ENCODE measurements at regions not wholly inside any gene's neighbourhood (a gene's known extent, or its start where the extent isn't known, plus 50 kb on each side); places are given as distances from the start of the nearest gene placed in this dataset.

DNA sequence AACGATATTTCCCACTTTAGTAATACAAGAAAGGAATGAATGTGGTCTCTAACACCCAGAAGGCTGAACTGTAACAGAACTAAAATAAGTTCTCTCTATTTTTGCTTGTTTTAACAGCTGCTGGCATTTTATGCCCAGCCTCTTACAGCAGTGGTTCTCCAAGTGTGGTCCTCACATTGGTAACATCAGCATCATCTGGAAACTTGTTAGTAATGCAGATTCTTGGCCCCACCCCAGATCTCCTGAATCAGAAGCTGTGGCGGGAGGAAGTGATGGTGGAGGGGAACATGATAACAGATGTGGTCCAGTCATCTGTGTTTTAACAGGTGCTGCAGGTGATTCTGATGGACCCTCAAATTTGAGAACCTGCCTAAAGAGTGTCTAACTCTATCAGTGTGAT is 170.1 kb downstream of the TMEM26 start:
- DNase-seq (no peak), ATAC-seq (ENCODE audit: low read depth) (no peak)
- Histone ChIP-seq H3K9ac (ENCODE audit: low read length) (no peak overlapping the region), H2AFZ (ENCODE audit: insufficient read depth, low read depth, low read length, poor library complexity, severe bottlenecking) (no peak overlapping the region), H3K4me1 (ENCODE audit: control insufficient read depth in 2 of 2, insufficient read depth in 2 of 2, low read length in 2 of 2) (peaks cover 20 to 25% of the 10 kb centered on the region in 2 donors), H3K4me2 (replicated peaks; ENCODE audit: low read depth, low read length, poor library complexity, severe bottlenecking) (no peak overlapping the region), H3K4me3 (ENCODE audit: control extremely low read depth in 1 of 5, extremely low read depth in 1 of 5, insufficient read depth in 1 of 5, low read depth in 2 of 5, low read length in 4 of 5) (no peak overlapping the region), H3K36me3 (replicated peaks in 1 of 2; ENCODE audit: control extremely low read depth in 1 of 2, control insufficient read depth in 1 of 2, extremely low read depth in 1 of 2, insufficient read depth in 2 of 2, low read length in 1 of 2) (no peaks in the 10 kb centered on the region), H3K9me3 (ENCODE audit: control extremely low read depth in 1 of 3, control insufficient read depth in 2 of 3, insufficient read depth in 1 of 3, low read length in 2 of 3) (peaks cover 0 to 3% (median 0%) of the 10 kb centered on the region in 3 donors), H3K27me3 (replicated peaks in 1 of 4; ENCODE audit: control extremely low read depth in 1 of 4, control insufficient read depth in 3 of 4, insufficient read depth in 4 of 4, low read length in 3 of 4) (no peaks in the 10 kb centered on the region), H4K20me1 (ENCODE audit: control insufficient read depth, insufficient read depth, low read length, poor library complexity, severe bottlenecking) (no peaks in the 10 kb centered on the region), H3K79me2 (ENCODE audit: control insufficient read depth, insufficient read depth, low read length) (no peaks in the 10 kb centered on the region), H3K27ac (ENCODE audit: low read length in 2 of 2) (no peak overlapping the region)
- ChIA-PET CTCF (interaction anchor here (1.0 to 2.3 kb wide), 4 partner anchors 259 to 962 kb away, joined by 3 to 13 read pairs (median 8); no protein-coding TSS in a partner anchor), POLR2A (no interaction called here)
- H3K9me3 Mint-ChIP-seq (ENCODE audit: insufficient read depth) = no peaks in the 10 kb centered on the region
- no CpG with 5 or more reads among the region's 2 CpGs for WGBS (ENCODE audit: insufficient coverage)
- H3K27me3 Mint-ChIP-seq = no peaks in the 10 kb centered on the region
- peaks cover 33% of the 10 kb centered on the region for H3K4me1 Mint-ChIP-seq
- no peak overlapping the region for H3K27ac Mint-ChIP-seq
- no peak for TF ChIP-seq EZH2 (IDR thresholded peaks at IDR 0.05; ENCODE audit: borderline replicate concordance, insufficient read depth, low read depth, low read length, poor library complexity, severe bottlenecking)
- H3K4me3 Mint-ChIP-seq = no peak overlapping the region
- intact Hi-C loops (cut with micrococcal nuclease) = loop anchor here (10.0 kb wide), 2 partner anchors 762 to 838 kb away; no protein-coding TSS in a partner anchor

DNA sequence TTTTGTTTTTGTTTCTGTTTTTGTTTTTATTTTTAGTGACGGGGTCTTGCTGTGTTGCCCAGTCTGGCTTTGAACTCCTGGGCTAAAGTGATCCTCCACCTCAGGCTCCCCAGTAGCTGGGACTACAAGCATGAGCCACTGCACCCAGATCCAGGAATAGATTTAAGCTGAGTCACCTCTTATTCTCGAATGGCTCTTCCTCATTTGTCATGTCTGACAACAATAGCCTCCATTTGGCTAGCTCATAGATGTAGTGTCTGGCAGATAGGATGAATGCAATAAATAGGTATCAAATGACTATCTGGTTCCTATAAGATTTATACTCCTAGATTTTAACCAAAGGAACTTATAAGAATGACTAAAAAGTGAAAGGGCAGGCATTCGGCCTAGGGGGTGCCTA is 172.9 kb downstream of the TMEM26 start:
- Mint-ChIP-seq H3K9me3 (ENCODE audit: insufficient read depth) (no peaks in the 10 kb centered on the region), H3K4me3 (no peak overlapping the region), H3K27ac (no peak overlapping the region), H3K4me1 (peaks cover 13% of the 10 kb centered on the region), H3K27me3 (no peaks in the 10 kb centered on the region)
- intact Hi-C loops (cut with micrococcal nuclease) = loop anchor here (10.0 kb wide), 2 partner anchors 764 to 836 kb away; no protein-coding TSS in a partner anchor
- Histone ChIP-seq H3K4me2 (replicated peaks; ENCODE audit: low read depth, low read length, poor library complexity, severe bottlenecking) (no peak overlapping the region), H3K9ac (ENCODE audit: low read length) (no peak overlapping the region), H4K20me1 (ENCODE audit: control insufficient read depth, insufficient read depth, low read length, poor library complexity, severe bottlenecking) (no peaks in the 10 kb centered on the region), H3K79me2 (ENCODE audit: control insufficient read depth, insufficient read depth, low read length) (no peaks in the 10 kb centered on the region), H3K27ac (ENCODE audit: low read length in 2 of 2) (no peak overlapping the region), H3K4me3 (ENCODE audit: control extremely low read depth in 1 of 5, extremely low read depth in 1 of 5, insufficient read depth in 1 of 5, low read depth in 2 of 5, low read length in 4 of 5) (no peak overlapping the region), H3K27me3 (replicated peaks in 1 of 4; ENCODE audit: control extremely low read depth in 1 of 4, control insufficient read depth in 3 of 4, insufficient read depth in 4 of 4, low read length in 3 of 4) (no peaks in the 10 kb centered on the region), H3K36me3 (replicated peaks in 1 of 2; ENCODE audit: control extremely low read depth in 1 of 2, control insufficient read depth in 1 of 2, extremely low read depth in 1 of 2, insufficient read depth in 2 of 2, low read length in 1 of 2) (no peaks in the 10 kb centered on the region), H3K4me1 (ENCODE audit: control insufficient read depth in 2 of 2, insufficient read depth in 2 of 2, low read length in 2 of 2) (no peaks in the 10 kb centered on the region), H2AFZ (ENCODE audit: insufficient read depth, low read depth, low read length, poor library complexity, severe bottlenecking) (no peak overlapping the region), H3K9me3 (ENCODE audit: control extremely low read depth in 1 of 3, control insufficient read depth in 2 of 3, insufficient read depth in 1 of 3, low read length in 2 of 3) (no peaks in the 10 kb centered on the region)
- DNase-seq (no peak), ATAC-seq (ENCODE audit: low read depth) (no peak)
- ChIA-PET POLR2A (no interaction called here), CTCF (no interaction called here)
- TF ChIP-seq EZH2 (IDR thresholded peaks at IDR 0.05; ENCODE audit: borderline replicate concordance, insufficient read depth, low read depth, low read length, poor library complexity, severe bottlenecking) = no peak
- TF ChIP-seq, protein P1, sequence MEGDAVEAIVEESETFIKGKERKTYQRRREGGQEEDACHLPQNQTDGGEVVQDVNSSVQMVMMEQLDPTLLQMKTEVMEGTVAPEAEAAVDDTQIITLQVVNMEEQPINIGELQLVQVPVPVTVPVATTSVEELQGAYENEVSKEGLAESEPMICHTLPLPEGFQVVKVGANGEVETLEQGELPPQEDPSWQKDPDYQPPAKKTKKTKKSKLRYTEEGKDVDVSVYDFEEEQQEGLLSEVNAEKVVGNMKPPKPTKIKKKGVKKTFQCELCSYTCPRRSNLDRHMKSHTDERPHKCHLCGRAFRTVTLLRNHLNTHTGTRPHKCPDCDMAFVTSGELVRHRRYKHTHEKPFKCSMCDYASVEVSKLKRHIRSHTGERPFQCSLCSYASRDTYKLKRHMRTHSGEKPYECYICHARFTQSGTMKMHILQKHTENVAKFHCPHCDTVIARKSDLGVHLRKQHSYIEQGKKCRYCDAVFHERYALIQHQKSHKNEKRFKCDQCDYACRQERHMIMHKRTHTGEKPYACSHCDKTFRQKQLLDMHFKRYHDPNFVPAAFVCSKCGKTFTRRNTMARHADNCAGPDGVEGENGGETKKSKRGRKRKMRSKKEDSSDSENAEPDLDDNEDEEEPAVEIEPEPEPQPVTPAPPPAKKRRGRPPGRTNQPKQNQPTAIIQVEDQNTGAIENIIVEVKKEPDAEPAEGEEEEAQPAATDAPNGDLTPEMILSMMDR (IDR thresholded peaks at IDR 0.05) = no peak
- no CpG with 5 or more reads among the region's 3 CpGs for WGBS (ENCODE audit: insufficient coverage)

All from B cell (primary cell).